ENCODE measurements at regions not wholly inside any gene's neighbourhood (a gene's known extent, or its start where the extent isn't known, plus 50 kb on each side); places are given as distances from the start of the nearest gene placed in this dataset.

DNA sequence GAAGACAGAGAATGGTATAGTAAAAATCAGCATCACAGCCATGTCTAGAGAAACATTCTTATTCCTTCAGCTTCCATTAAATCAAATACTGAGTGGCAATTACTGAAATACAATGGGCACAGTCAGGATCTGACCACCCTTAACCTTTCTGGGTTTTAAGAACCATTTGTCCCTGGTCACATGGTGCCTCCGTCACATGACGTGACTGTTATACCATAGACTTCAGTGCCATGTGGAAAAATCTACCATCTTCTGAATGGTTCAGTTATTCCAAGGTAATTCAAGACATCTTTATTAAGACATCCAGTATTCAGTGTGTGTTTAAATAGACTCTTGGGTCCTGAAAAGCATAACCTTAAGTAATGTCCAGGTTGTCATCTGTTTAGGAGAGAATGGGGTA is 553.1 kb upstream of the FLRT2 start:
- TF ChIP-seq, protein P1, sequence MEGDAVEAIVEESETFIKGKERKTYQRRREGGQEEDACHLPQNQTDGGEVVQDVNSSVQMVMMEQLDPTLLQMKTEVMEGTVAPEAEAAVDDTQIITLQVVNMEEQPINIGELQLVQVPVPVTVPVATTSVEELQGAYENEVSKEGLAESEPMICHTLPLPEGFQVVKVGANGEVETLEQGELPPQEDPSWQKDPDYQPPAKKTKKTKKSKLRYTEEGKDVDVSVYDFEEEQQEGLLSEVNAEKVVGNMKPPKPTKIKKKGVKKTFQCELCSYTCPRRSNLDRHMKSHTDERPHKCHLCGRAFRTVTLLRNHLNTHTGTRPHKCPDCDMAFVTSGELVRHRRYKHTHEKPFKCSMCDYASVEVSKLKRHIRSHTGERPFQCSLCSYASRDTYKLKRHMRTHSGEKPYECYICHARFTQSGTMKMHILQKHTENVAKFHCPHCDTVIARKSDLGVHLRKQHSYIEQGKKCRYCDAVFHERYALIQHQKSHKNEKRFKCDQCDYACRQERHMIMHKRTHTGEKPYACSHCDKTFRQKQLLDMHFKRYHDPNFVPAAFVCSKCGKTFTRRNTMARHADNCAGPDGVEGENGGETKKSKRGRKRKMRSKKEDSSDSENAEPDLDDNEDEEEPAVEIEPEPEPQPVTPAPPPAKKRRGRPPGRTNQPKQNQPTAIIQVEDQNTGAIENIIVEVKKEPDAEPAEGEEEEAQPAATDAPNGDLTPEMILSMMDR (tag by site-specific recombination; IDR thresholded peaks at IDR 0.05): no peak
- no peak for TF ChIP-seq ZBTB1 (tag by site-specific recombination; IDR thresholded peaks at IDR 0.05)
- TF ChIP-seq ZNF501 (tag by site-specific recombination; IDR thresholded peaks at IDR 0.05): no peak
- TF ChIP-seq ZNF639 (tag by site-specific recombination; IDR thresholded peaks at IDR 0.05): no peak
- no peak for TF ChIP-seq ZNF211 (tag by site-specific recombination; IDR thresholded peaks at IDR 0.05; ENCODE audit: low read depth)
- TF ChIP-seq ZNF274 (IDR thresholded peaks at IDR 0.05; ENCODE audit: low read length): no peak
- no peak for TF ChIP-seq ZNF274 (tag by site-specific recombination; IDR thresholded peaks at IDR 0.05; ENCODE audit: borderline replicate concordance)
- no peak for TF ChIP-seq ZNF16 (tag by site-specific recombination; IDR thresholded peaks at IDR 0.05; ENCODE audit: low read depth)
- no peak for TF ChIP-seq KLF10 (tag by site-specific recombination; IDR thresholded peaks at IDR 0.05)
- TF ChIP-seq ZNF510 (tag by site-specific recombination; IDR thresholded peaks at IDR 0.05; ENCODE audit: insufficient replicate concordance): no peak
